T-cell (primary cell): ENCODE measurements at regions not wholly inside any gene's neighbourhood (a gene's known extent, or its start where the extent isn't known, plus 50 kb on each side); places are given as distances from the start of the nearest gene placed in this dataset.

Experiments used
- ATAC-seq, 4 experiments: fragments of 200-7000 bp in 3 of 4; fragments of 150-1000 bp in 1 of 4; cut with Tn5 transposase; replicated peaks in 1 of 4; 1 replicate in 3 of 4; 2 replicates in 1 of 4; pipeline ENCODE4 v1.10.0; 2021; ENCODE audit warnings: moderate library complexity in 3 of 4, mild to moderate bottlenecking in 2 of 4, moderate number of reproducible peaks in 1 of 4
- CTCF ChIA-PET, 2 donors: fragments of 300-600 bp; sonication (Branson Sonifier 250); formaldehyde crosslinking; loops; one replicate each; lab custom pipeline; 2022; ENCODE audit warnings: antibody characterized with exemption in 2 of 2; lab: Charles Lee
- POLR2A ChIA-PET, 2 donors: fragments of 300-600 bp; sonication (Branson Sonifier 250); formaldehyde crosslinking; loops; one replicate each; lab custom pipeline; 2022; ENCODE audit warnings: antibody characterized with exemption in 2 of 2; lab: Charles Lee
- DNase-seq, 35 experiments: peaks; one replicate each; pipeline versions ENCODE4 v3.0.0 to v3.0.0-alpha.2; 2013 to 2023
- H3K27ac ChIP-seq: one replicate; pipeline ENCODE4 v1.5.1; 2013; ENCODE audit warnings: low read length
- H3K27me3 ChIP-seq, 2 experiments: replicated peaks in 1 of 2; 1 replicate in 1 of 2; 2 replicates in 1 of 2; pipeline versions ENCODE4 v1.6.1 to v1.7.0; 2013; ENCODE audit warnings: low read length in 1 of 2, mixed read lengths in 1 of 2; ENCODE audit not compliant: control insufficient read depth in 2 of 2, insufficient read depth in 2 of 2; ENCODE audit errors: extremely low read depth in 1 of 2
- H3K36me3 ChIP-seq, 2 donors: 1 replicate in 1 of 2; 2 replicates in 1 of 2; pipeline versions ENCODE4 v1.6.1 to v1.7.0; 2013; ENCODE audit warnings: low read length in 1 of 2; ENCODE audit not compliant: control insufficient read depth in 2 of 2, insufficient read depth in 1 of 2; ENCODE audit errors: extremely low read depth in 1 of 2
- H3K4me1 ChIP-seq, 2 experiments: 1 replicate in 1 of 2; 2 replicates in 1 of 2; pipeline versions ENCODE4 v1.6.1 to v1.7.0; 2013; ENCODE audit warnings: low read length in 2 of 2, mixed read lengths in 1 of 2; ENCODE audit not compliant: insufficient read depth in 2 of 2, control insufficient read depth in 1 of 2; ENCODE audit errors: extremely low read depth in 1 of 2
- H3K4me3 ChIP-seq, 2 donors: 1 replicate in 1 of 2; 2 replicates in 1 of 2; pipeline versions ENCODE4 v1.5.1 to v1.7.0; 2013; ENCODE audit warnings: mild to moderate bottlenecking in 2 of 2, low read length in 1 of 2, moderate library complexity in 1 of 2; ENCODE audit not compliant: control insufficient read depth in 1 of 2; ENCODE audit errors: extremely low read depth in 1 of 2
- H3K9me3 ChIP-seq: 2 replicates; pipeline ENCODE4 v1.7.0; 2013
- H3K27ac Mint-ChIP-seq, 2 donors: one replicate each; pipeline ENCODE4 v1.8.0; 2020 to 2021; ENCODE audit warnings: mild to moderate bottlenecking in 2 of 2, mixed read lengths in 2 of 2
- H3K27me3 Mint-ChIP-seq, 2 donors: one replicate each; pipeline ENCODE4 v1.8.0; 2021 to 2022; ENCODE audit warnings: mixed read lengths in 2 of 2
- H3K36me3 Mint-ChIP-seq: one replicate; pipeline ENCODE4 v1.8.0; 2021; ENCODE audit warnings: mixed read lengths
- H3K4me1 Mint-ChIP-seq, 3 donors: one replicate each; pipeline ENCODE4 v1.8.0; 2020 to 2022; ENCODE audit warnings: mixed read lengths in 3 of 3, mild to moderate bottlenecking in 1 of 3
- H3K4me3 Mint-ChIP-seq, 3 donors: one replicate each; pipeline ENCODE4 v1.8.0; 2020 to 2022; ENCODE audit warnings: mild to moderate bottlenecking in 3 of 3, mixed read lengths in 3 of 3, moderate library complexity in 3 of 3
- H3K9me3 Mint-ChIP-seq, 3 donors: one replicate each; pipeline ENCODE4 v1.8.0; 2020 to 2022; ENCODE audit warnings: mixed read lengths in 3 of 3
- WGBS: methylation state at CpG from one replicate; pipeline ENCODE4 v1.1.5; 2013; ENCODE audit warnings: missing lambda C conversion rate; ENCODE audit not compliant: insufficient coverage; 5-methylcytosine and 5-hydroxymethylcytosine counted together

DNA sequence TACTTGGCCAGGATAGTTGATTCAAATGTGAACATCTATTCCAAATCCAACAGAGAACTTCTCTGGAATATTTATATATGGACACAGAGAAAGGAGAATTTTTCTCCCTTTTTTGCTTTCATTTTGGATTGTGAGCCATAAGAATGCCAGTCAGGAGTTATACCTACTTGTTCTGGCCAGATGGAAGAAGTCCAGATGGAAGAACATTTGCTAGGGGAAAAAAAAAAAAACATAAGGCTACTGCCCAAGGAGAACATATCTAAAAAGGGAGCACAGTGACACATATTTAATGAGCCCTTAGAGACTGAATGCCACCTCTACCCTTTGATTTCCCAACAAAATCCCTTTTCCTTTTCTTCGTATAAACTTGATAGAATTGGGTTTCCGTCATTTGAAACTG, 61.7 kb upstream of the PPP2R2B start:
- H3K36me3 ChIP-seq = no peaks in the 10 kb centered on the region
- H3K27ac ChIP-seq = no peak overlapping the region
- Mint-ChIP-seq H3K27ac (no peak overlapping the region), H3K36me3 (no peaks in the 10 kb centered on the region), H3K4me1 (no peaks in the 10 kb centered on the region), H3K9me3 (no peaks in the 10 kb centered on the region), H3K4me3 (no peak overlapping the region), H3K27me3 (peaks cover 2 to 5% of the 10 kb centered on the region in 2 donors)
- DNase-seq (no peak), ATAC-seq (no peak)
- ChIA-PET POLR2A (no interaction called here), CTCF (no interaction called here)
- no peaks in the 10 kb centered on the region for H3K27me3 ChIP-seq
- H3K4me1 ChIP-seq = no peaks in the 10 kb centered on the region
- WGBS = no CpG with 5 or more reads among the region's 2 CpGs
- H3K4me3 ChIP-seq = no peak overlapping the region
- H3K9me3 ChIP-seq = no peaks in the 10 kb centered on the region

DNA sequence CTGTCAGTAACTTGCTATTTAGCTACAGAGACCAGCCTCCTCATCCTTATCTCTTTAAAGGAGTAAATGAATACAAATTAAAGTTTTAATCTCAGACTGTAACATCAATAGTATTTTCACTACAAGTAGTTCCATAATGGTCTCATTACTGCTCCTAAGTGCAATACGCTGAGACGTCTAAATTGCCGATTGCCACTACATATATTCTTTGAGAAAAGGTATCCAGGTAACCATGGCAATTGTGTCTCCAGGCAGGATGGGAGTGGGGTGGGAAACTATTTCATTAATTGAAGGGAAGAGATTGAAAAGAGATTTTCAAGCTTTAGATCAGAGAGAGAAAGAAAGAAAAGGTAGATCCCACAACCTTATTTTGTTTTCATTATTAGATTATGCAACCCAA, 65.5 kb upstream of the PPP2R2B start:
- Mint-ChIP-seq H3K4me3 (no peak overlapping the region), H3K9me3 (peaks cover 0 to 3% (median 0%) of the 10 kb centered on the region in 3 donors), H3K4me1 (peaks cover 0 to 5% (median 0%) of the 10 kb centered on the region in 3 donors), H3K27ac (no peak overlapping the region), H3K27me3 (peaks cover 0 to 5% of the 10 kb centered on the region in 2 donors), H3K36me3 (no peaks in the 10 kb centered on the region)
- ChIA-PET CTCF (interaction anchor here in 1 of 2 donors (0.7 kb wide), 1 partner anchor 8 kb away, joined by 5 read pairs; no protein-coding TSS in a partner anchor), POLR2A (no interaction called here)
- Histone ChIP-seq H3K4me1 (peaks cover 0 to 4% of the 10 kb centered on the region in 2 experiments), H3K27ac (no peak overlapping the region), H3K9me3 (no peaks in the 10 kb centered on the region), H3K27me3 (no peaks in the 10 kb centered on the region), H3K4me3 (no peak overlapping the region), H3K36me3 (no peaks in the 10 kb centered on the region)
- DNase-seq = no peak
- WGBS = 100% methylated on average over 3 of the region's 3 CpGs
- no peak for ATAC-seq

DNA sequence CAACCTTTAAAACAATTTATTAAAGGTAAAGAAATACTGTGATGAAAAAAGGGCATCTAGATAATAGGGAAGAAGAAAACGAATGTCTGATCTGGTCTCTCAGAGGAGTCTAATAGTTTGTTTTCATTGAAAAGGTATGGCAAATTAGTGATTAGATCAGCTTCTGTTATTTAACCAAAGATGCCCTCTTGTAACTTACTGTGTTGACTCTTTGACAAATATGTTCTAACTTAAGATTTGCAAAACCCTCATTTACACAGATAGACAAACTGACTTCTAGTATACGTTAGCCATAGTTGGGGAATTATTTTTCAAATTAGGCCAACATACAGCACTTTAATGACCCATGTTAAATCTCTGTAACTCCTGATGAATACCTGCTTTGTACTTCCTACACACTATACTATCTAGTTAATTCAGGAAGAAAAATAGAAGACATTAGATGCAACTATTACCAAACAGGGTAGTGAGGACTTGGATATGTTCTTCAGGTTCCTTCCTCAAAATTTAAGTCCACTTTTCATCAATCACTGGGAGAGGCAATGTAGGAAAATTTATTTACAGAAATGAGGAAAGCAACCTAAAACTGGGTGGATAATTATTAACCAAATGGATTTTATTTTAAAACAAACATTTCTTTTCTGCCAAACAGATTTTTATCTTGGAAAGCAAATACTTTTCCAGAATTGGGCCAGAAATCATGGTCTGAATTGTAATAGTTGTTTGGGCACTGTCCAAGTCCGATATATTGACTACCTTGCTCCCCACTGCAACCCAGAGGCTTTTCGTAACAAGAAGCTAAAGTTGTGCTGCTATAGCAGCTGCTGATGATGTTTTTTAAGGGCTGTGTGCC, 66.4 kb upstream of the PPP2R2B start:
- H3K27me3 Mint-ChIP-seq = peaks cover 0 to 10% of the 10 kb centered on the region in 2 donors
- POLR2A ChIA-PET = no interaction called here
- DNase-seq = no peak
- Histone ChIP-seq H3K4me1 (peaks cover 0 to 4% of the 10 kb centered on the region in 2 experiments), H3K27me3 (no peaks in the 10 kb centered on the region), H3K9me3 (no peaks in the 10 kb centered on the region), H3K4me3 (no peak overlapping the region), H3K36me3 (no peaks in the 10 kb centered on the region), H3K27ac (no peak overlapping the region)
- WGBS = no CpG with 5 or more reads among the region's 4 CpGs
- peaks cover 0 to 5% (median 0%) of the 10 kb centered on the region in 3 donors for H3K4me1 Mint-ChIP-seq
- H3K4me3 Mint-ChIP-seq = no peak overlapping the region
- H3K36me3 Mint-ChIP-seq = no peaks in the 10 kb centered on the region
- H3K9me3 Mint-ChIP-seq = peaks cover 0 to 3% (median 0%) of the 10 kb centered on the region in 3 donors
- CTCF ChIA-PET = no interaction called here
- ATAC-seq = no peak
- H3K27ac Mint-ChIP-seq = no peak overlapping the region

DNA sequence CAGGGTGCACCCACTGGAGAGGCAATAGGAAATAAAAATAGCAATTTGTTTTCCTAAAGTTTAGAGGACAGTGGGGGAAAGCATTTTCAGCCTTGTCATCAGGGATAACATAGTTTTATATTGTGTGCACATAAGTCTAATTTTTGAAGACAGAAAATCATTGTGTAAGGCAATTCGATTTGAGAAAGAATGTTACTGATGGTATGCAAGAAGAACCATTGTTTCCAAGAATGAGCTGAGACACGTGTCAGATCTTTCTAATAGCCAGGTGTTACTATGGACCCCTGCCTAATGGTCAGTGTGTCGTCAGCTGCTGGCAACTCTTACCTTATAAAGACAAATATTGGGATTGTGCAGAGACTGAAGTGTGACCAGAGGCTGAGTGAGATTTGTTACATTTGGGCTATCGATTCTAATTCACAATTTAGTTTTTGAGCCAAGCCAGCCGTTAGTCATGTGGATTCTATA, 67.1 kb upstream of the PPP2R2B start:
- ATAC-seq (no peak), DNase-seq (no peak)
- Mint-ChIP-seq H3K4me3 (no peak overlapping the region), H3K9me3 (peaks cover 0 to 3% (median 0%) of the 10 kb centered on the region in 3 donors), H3K36me3 (no peaks in the 10 kb centered on the region), H3K27ac (no peak overlapping the region), H3K4me1 (peaks cover 0 to 5% (median 0%) of the 10 kb centered on the region in 3 donors), H3K27me3 (peaks cover 0 to 10% of the 10 kb centered on the region in 2 donors)
- Histone ChIP-seq H3K36me3 (no peaks in the 10 kb centered on the region), H3K9me3 (no peaks in the 10 kb centered on the region), H3K4me1 (peaks cover 0 to 4% of the 10 kb centered on the region in 2 experiments), H3K27ac (no peak overlapping the region), H3K4me3 (no peak overlapping the region), H3K27me3 (no peaks in the 10 kb centered on the region)
- ChIA-PET CTCF (interaction anchor here in 1 of 2 donors (1.6 kb wide), 1 partner anchor 412 kb away, joined by 8 read pairs; no protein-coding TSS in a partner anchor), POLR2A (no interaction called here)
- 40% methylated on average over 1 of the region's 5 CpGs for WGBS

DNA sequence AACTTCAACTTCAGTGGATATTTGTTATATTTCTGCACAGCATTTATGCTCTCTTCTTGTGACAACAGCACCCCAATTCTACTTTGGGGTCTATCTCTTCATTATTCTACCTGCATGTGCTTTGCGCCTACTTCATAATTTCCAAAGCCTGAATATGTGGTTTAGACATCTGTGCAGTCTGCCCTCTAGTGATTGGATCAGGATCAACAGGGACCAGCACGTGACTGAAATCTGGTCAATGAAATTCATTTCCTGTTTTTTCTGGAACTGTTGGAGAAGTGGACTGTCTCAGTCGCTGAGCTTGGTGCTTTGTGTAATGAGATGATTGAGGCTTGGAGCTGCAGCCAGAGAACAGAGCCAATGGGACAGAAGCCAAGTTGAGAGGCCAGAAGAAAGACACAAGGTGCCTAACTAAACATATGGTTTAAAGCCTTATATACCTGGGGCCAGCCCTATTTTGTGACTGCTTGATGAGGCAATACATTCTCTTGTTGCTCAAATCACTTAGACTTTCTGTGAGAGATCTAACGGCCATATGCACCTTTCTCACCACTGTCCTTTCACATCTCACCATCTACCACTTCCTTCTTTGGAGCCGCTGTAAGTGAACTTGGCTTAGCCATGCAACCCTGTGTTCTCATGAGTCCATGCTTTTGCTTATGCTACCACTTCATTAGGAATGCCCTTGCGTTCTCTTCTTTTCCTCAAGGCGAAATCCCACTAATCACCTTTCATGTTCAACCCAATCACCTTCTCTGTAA, 68.8 kb upstream of the PPP2R2B start:
- ChIA-PET POLR2A (no interaction called here), CTCF (interaction anchor here (1.1 to 1.6 kb wide), 3 partner anchors 284 to 414 kb away, joined by 3 to 8 read pairs (median 5); no protein-coding TSS in a partner anchor)
- Histone ChIP-seq H3K27ac (no peak overlapping the region), H3K4me3 (no peak overlapping the region), H3K36me3 (no peaks in the 10 kb centered on the region), H3K9me3 (no peaks in the 10 kb centered on the region), H3K27me3 (no peaks in the 10 kb centered on the region), H3K4me1 (peaks cover 0 to 4% of the 10 kb centered on the region in 2 experiments)
- DNase-seq = peak in 4 of 35 experiments; percentile 1 to 39 (median 5)
- WGBS = 62% methylated on average over 3 of the region's 7 CpGs
- H3K4me3 Mint-ChIP-seq = no peak overlapping the region
- H3K27ac Mint-ChIP-seq = no peak overlapping the region
- H3K27me3 Mint-ChIP-seq = peaks cover 5 to 13% of the 10 kb centered on the region in 2 donors
- peak in 1 of 4 experiments; percentile 40 for ATAC-seq
- H3K36me3 Mint-ChIP-seq = no peaks in the 10 kb centered on the region
- H3K4me1 Mint-ChIP-seq = peaks cover 0 to 5% (median 0%) of the 10 kb centered on the region in 3 donors
- peaks cover 0 to 3% (median 0%) of the 10 kb centered on the region in 3 donors for H3K9me3 Mint-ChIP-seq

DNA sequence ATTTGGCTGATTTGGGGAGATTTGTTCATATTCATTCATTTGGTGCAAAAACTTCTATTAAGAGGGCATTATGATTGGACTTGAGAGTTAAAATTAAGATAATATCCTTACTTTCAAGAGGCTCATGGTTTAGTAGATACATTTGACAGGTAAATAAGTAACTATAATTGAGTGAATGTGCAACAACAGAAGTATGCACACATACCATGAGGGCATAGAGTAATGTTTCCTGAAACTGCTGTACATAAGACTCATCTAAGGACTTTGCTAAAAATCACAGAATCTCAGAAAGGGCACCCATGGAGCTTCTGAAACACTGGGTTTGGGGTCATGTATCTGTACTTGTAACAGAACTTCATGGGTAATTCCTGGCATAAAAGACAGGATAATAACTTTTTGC, 70.1 kb upstream of the PPP2R2B start:
- DNase-seq = no peak
- CTCF ChIA-PET = interaction anchor here in 1 of 2 donors (1.5 to 2.2 kb wide), 2 partner anchors 17 to 240 kb away, joined by 3 to 11 read pairs; no protein-coding TSS in a partner anchor
- ATAC-seq = no peak
- Histone ChIP-seq H3K36me3 (no peaks in the 10 kb centered on the region), H3K27ac (no peak overlapping the region), H3K4me1 (peaks cover 0 to 4% of the 10 kb centered on the region in 2 experiments), H3K9me3 (no peaks in the 10 kb centered on the region), H3K4me3 (no peak overlapping the region), H3K27me3 (no peaks in the 10 kb centered on the region)
- POLR2A ChIA-PET = no interaction called here
- H3K9me3 Mint-ChIP-seq = peaks cover 0 to 3% (median 0%) of the 10 kb centered on the region in 3 donors
- H3K4me1 Mint-ChIP-seq = peaks cover 0 to 5% (median 0%) of the 10 kb centered on the region in 3 donors
- H3K27ac Mint-ChIP-seq = no peak overlapping the region
- no peaks in the 10 kb centered on the region for H3K36me3 Mint-ChIP-seq
- H3K27me3 Mint-ChIP-seq = peaks cover 5 to 13% of the 10 kb centered on the region in 2 donors
- H3K4me3 Mint-ChIP-seq = no peak overlapping the region
